Activated CD4-positive, alpha-beta T cell treated with anti-CD3 and anti-CD28 coated beads, Interleukin-2, Interleukin-6, amounts not matched to agents 100 ng/mL and 50 ng/mL, durations not matched to agents 16 hours and 8 hours (primary cell): ENCODE measurements at regions not wholly inside any gene's neighbourhood (a gene's known extent, or its start where the extent isn't known, plus 50 kb on each side); places are given as distances from the start of the nearest gene placed in this dataset.

Experiments
- DNase-seq: peaks from one replicate; pipeline ENCODE4 v3.0.0-alpha.2; 2020

DNA sequence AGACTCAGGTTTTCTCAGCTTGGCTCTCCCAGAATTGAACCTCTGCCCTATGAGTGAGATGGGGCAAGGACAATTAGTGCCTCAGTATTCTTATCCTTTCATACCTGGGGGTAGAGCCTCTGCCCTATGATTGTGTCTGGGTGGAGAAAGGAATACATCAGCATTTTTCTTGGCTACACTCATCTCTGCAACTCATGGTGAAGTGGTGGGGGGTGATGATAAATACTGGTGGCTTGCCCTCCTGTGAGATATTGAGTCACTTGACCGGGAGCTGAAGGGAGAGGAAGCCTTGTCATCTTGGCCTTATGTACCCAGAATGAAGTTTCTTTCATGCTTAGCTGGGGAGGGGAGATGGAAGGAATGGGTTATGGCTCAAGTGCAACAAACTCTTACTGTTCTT, 71.3 kb upstream of the ENOX2 start:
- DNase-seq, result no peak

DNA sequence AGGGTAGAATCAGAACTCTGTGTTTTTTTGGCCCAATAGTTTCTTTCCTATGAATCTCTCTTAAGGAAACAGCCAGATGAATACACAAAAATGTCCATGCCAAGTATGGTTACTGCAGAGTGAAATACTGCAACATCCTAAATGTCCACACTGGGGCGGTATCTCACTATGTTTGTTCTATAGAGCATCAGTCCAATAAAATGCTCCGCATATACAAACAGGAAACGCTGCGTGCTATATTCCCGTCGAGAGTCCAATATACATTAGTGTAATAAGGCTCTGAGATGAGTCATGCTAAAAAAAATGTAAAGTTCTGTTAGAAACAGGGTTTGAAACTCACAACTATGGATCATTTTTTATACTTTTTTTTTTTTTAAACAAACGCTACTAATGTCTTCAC, 72.9 kb upstream of the ENOX2 start:
- DNase-seq, result peak; percentile 56

GRCh38 chrX:130981836-130982235, 76.3 kb upstream of the ARHGAP36 start:
- no peak for DNase-seq

DNA sequence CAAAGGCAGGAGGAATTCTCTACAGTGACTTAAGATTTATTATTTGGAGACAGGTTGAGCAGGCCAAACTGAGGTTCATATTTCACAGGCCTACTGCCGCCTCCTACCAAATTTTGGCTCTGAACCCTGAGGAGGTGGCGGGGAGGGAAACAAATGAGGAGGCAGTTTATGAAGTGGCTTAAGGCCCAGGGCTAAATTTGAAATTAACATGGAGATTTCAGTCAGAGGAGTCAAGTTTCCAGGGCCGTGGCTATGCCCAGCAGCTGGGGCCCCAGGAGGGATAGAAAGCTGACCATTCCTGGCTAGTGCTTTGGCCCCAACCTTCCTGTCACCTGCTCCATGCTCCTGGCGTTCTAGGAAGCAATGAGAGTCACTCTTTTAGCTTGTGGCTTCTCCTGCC, 73.4 kb upstream of the ARHGAP36 start:
- DNase-seq, result no peak

DNA sequence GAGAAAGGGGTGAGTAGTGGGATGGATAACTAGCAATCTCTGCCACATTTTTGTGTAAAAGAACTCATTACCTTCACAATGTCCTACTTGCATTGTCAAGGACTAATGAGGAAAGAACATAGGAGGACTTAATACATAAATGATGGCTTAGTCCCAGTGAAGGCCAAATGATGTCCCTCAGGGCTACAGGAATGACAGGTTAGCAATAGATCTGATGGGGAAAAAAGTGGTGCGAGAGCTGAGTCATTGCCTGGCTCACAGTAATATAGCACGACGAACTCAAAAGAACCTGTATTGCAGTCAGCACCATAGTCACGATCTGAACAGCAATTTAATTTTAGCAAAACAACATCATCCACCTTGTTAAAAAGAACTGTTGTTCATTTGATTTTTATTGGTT, 70.9 kb upstream of the ARHGAP36 start:
- DNase-seq, result no peak

DNA sequence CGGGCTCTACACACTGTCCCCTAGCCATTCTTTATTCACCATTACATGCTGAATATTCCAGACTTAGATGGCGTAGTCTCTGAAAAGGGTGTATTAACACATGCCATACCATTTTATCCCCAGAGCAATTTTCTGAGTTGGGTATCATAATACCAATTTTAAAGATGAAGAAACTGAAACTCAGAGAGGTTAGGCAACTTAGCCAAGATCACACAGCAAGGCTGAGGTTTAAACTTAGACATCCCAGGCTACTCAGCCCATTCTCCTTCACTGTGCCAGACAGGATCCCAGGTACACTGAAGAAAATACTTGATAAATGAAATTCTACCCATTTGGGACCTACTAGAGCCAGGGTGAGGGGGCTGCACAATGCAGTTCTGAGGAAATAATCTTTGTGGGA, 67.4 kb upstream of the ARHGAP36 start:
- no peak for DNase-seq

DNA sequence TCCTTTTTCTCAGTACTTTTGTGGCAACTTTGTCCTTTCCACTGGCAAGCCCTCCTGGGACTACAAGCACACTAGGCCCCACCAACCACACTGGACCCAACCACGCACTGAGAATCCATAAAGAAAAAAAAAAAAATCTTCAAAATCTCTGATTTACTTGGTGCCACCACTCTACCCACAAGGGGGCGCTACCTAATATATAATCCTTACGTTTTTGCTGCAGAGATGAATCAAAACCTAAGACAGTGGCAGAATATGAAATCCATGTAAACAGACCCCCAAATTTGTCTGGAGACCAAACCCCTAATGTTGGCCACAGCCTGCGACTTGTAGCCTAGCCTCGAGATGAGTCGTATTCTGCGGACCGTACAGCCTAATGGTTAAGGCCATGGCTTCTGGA, 63.5 kb upstream of the ARHGAP36 start:
- DNase-seq, result peak; percentile 51

DNA sequence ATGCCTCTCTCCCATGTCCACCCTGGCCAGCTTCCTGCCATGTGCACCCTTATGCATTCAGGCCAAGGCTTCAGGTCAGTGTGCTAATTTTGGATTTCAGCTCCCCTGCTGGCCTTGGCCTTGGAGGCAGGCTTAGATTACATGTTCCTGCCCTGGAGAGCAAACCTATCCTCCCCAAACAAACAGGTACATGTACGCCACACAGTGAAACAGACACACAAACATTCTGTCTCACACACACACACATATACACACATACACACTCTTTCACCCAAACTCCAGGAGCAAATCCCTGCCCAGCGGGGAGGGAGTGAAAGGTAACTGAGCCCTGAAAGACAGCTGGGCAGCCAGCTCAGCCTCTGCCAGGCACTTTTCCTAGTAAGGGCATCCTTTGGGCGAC, 62.7 kb upstream of the ARHGAP36 start:
- no peak for DNase-seq

GRCh38 chrX:130997314-130997713, 60.8 kb upstream of the ARHGAP36 start:
- DNase-seq, result no peak

- DNase-seq, result no peak
These were observed 58.8 kb upstream of the ARHGAP36 start for GRCh38 chrX:130999360-130999759.
